H1 (cell line): ENCODE measurements at regions not wholly inside any gene's neighbourhood (a gene's known extent, or its start where the extent isn't known, plus 50 kb on each side); places are given as distances from the start of the nearest gene placed in this dataset.

ENCODE experiments used
- CTCF ChIA-PET: fragments of 300-600 bp; sonication (Branson Sonifier 250); formaldehyde crosslinking; loops from one replicate; lab custom pipeline; 2021; ENCODE audit not compliant: partially characterized antibody; lab: Charles Lee
- POLR2A ChIA-PET: fragments of 300-600 bp; sonication (Branson Sonifier 250); formaldehyde crosslinking; loops from one replicate; lab custom pipeline; 2021; ENCODE audit warnings: inconsistent platforms; ENCODE audit not compliant: partially characterized antibody; lab: Charles Lee
- DNase-seq, 2 experiments: peaks; one replicate each; pipeline versions ENCODE4 v3.0.0 to v3.0.0-alpha.2; 2010 to 2022; ENCODE audit warnings: low spot score in 2 of 2, low read depth in 1 of 2, mixed read lengths in 1 of 2
- FAIRE-seq: peaks from 2 replicates; lab custom pipeline; 2011; peaks lifted over from hg19 to GRCh38; lab: Jason Lieb, UNC
- H2AFZ ChIP-seq: 2 replicates; pipeline ENCODE4 v1.8.1; 2012; ENCODE audit warnings: low read length, inconsistent platforms
- H2AK5ac ChIP-seq: 2 replicates; pipeline ENCODE4 v1.6.1; 2013; ENCODE audit warnings: low read depth, low read length
- H2BK120ac ChIP-seq: replicated peaks from 2 replicates; pipeline ENCODE3; 2013; ENCODE audit warnings: low read depth, low read length, inconsistent platforms
- H2BK12ac ChIP-seq: 2 replicates; pipeline ENCODE4 v1.6.1; 2013; ENCODE audit warnings: low read depth, low read length
- H2BK15ac ChIP-seq: 2 replicates; pipeline ENCODE4 v1.6.1; 2013; ENCODE audit warnings: low read length
- H2BK20ac ChIP-seq: 2 replicates; pipeline ENCODE4 v1.6.1; 2013; ENCODE audit warnings: low read length
- H2BK5ac ChIP-seq: 2 replicates; pipeline ENCODE4 v1.6.1; 2013; ENCODE audit warnings: low read depth, low read length
- H3K14ac ChIP-seq: 2 replicates; pipeline ENCODE4 v1.6.1; 2013; ENCODE audit warnings: inconsistent platforms; ENCODE audit not compliant: insufficient read length
- H3K18ac ChIP-seq: 2 replicates; pipeline ENCODE4 v1.6.1; 2013; ENCODE audit warnings: low read length; ENCODE audit errors: extremely low read depth
- H3K23ac ChIP-seq: 2 replicates; pipeline ENCODE4 v1.6.1; 2013; ENCODE audit warnings: inconsistent platforms; ENCODE audit not compliant: insufficient read length
- H3K23me2 ChIP-seq: 2 replicates; pipeline ENCODE4 v1.6.1; 2013; ENCODE audit warnings: low read depth, low read length
- H3K27ac ChIP-seq: 2 replicates; pipeline ENCODE4 v1.6.1; 2011; ENCODE audit warnings: low read depth, low read length, inconsistent platforms
- H3K27me3 ChIP-seq, 4 experiments: replicated peaks in 1 of 4; 1 replicate in 1 of 4; 2 replicates in 3 of 4; pipeline versions ENCODE4 v1.6.1 to v1.8.1; 2011 to 2013; ENCODE audit warnings: low read length in 3 of 4, mild to moderate bottlenecking in 3 of 4, inconsistent platforms in 2 of 4, mixed read lengths in 2 of 4, moderate library complexity in 1 of 4; ENCODE audit not compliant: control insufficient read depth in 3 of 4, insufficient read depth in 3 of 4; ENCODE audit errors: extremely low read depth in 1 of 4
- H3K36me3 ChIP-seq, 4 experiments: 2 replicates each; pipeline versions ENCODE4 v1.6.1 to v1.8.1; 2011 to 2013; ENCODE audit warnings: mild to moderate bottlenecking in 4 of 4, low read length in 3 of 4, moderate library complexity in 2 of 4, control low read depth in 1 of 4, inconsistent platforms in 1 of 4; ENCODE audit not compliant: insufficient read depth in 4 of 4, control insufficient read depth in 2 of 4
- H3K4ac ChIP-seq: replicated peaks from 2 replicates; pipeline ENCODE3; 2013; ENCODE audit warnings: low read length, low read depth, mixed read lengths, inconsistent platforms; ENCODE audit not compliant: insufficient read length
- H3K4me1 ChIP-seq, 4 experiments: replicated peaks in 1 of 4; 1 replicate in 1 of 4; 2 replicates in 3 of 4; pipeline versions ENCODE4 v1.6.1 to v1.8.1; 2011 to 2013; ENCODE audit warnings: low read length in 3 of 4, inconsistent platforms in 2 of 4, mixed read lengths in 1 of 4; ENCODE audit not compliant: insufficient read depth in 4 of 4, control insufficient read depth in 3 of 4
- H3K4me2 ChIP-seq, 2 experiments: 2 replicates each; pipeline versions ENCODE4 v1.6.1 to v1.8.1; 2011 to 2013; ENCODE audit warnings: low read depth in 2 of 2, low read length in 2 of 2, control low read depth in 1 of 2, inconsistent platforms in 1 of 2, mild to moderate bottlenecking in 1 of 2; ENCODE audit not compliant: insufficient read depth in 1 of 2
- H3K4me3 ChIP-seq, 4 experiments: fragments of 200-600, 300-600 bp in 1 of 4; sonication (generic), shearing (Covaris generic), sonication (Bioruptor Twin) in 1 of 4; 2 replicates each; pipeline versions ENCODE4 v1.5.1 to v1.8.1; 2011 to 2016; ENCODE audit warnings: low read length in 4 of 4, low read depth in 3 of 4, control low read depth in 2 of 4, inconsistent platforms in 2 of 4, mild to moderate bottlenecking in 2 of 4, mixed read lengths in 1 of 4, moderate library complexity in 1 of 4; ENCODE audit not compliant: insufficient read depth in 2 of 4; ENCODE audit errors: extremely low read depth in 1 of 4
- H3K56ac ChIP-seq: replicated peaks from 2 replicates; pipeline ENCODE3; 2013; ENCODE audit warnings: low read depth, mild to moderate bottlenecking, mixed read lengths, low read length, inconsistent platforms; ENCODE audit not compliant: insufficient read length
- H3K79me1 ChIP-seq: 2 replicates; pipeline ENCODE4 v1.6.1; 2013; ENCODE audit warnings: low read depth, low read length, control low read depth
- H3K79me2 ChIP-seq, 2 experiments: 2 replicates each; pipeline versions ENCODE4 v1.6.1 to v1.8.1; 2012 to 2013; ENCODE audit warnings: low read length in 2 of 2, mild to moderate bottlenecking in 2 of 2, inconsistent platforms in 1 of 2; ENCODE audit not compliant: insufficient read depth in 2 of 2, control insufficient read depth in 1 of 2
- H3K9ac ChIP-seq, 4 experiments: replicated peaks in 1 of 4; 1 replicate in 1 of 4; 2 replicates in 3 of 4; pipeline versions ENCODE4 v1.6.1 to v1.8.1; 2011 to 2013; ENCODE audit warnings: low read depth in 3 of 4, low read length in 3 of 4, control low read depth in 2 of 4, mild to moderate bottlenecking in 2 of 4, moderate library complexity in 2 of 4, inconsistent platforms in 1 of 4; ENCODE audit errors: extremely low read depth in 1 of 4
- H3K9me3 ChIP-seq, 2 experiments: 2 replicates each; pipeline versions ENCODE4 v1.6.1 to v1.8.1; 2012 to 2013; ENCODE audit warnings: mild to moderate bottlenecking in 2 of 2, moderate library complexity in 2 of 2, control low read depth in 1 of 2, inconsistent platforms in 1 of 2, low read depth in 1 of 2, low read length in 1 of 2, mixed read lengths in 1 of 2; ENCODE audit not compliant: insufficient read depth in 2 of 2
- H4K20me1 ChIP-seq, 2 experiments: replicated peaks in 1 of 2; 2 replicates each; pipeline versions ENCODE3 to v1.8.1; 2011 to 2013; ENCODE audit warnings: inconsistent platforms in 2 of 2, low read length in 2 of 2, mild to moderate bottlenecking in 1 of 2; ENCODE audit not compliant: insufficient read depth in 2 of 2, control insufficient read depth in 1 of 2
- H4K5ac ChIP-seq: 2 replicates; pipeline ENCODE4 v1.6.1; 2013; ENCODE audit warnings: low read length, low read depth, mixed read lengths, inconsistent platforms; ENCODE audit not compliant: insufficient read length
- H4K8ac ChIP-seq: 2 replicates; pipeline ENCODE4 v1.8.0; 2013; ENCODE audit warnings: mild to moderate bottlenecking, moderate library complexity, low read length, inconsistent platforms; ENCODE audit not compliant: insufficient read depth; ENCODE audit errors: extremely low read depth
- H4K91ac ChIP-seq: replicated peaks from 2 replicates; pipeline ENCODE3; 2013; ENCODE audit warnings: low read length, mixed read lengths, inconsistent platforms; ENCODE audit not compliant: insufficient read length
- HDAC6 ChIP-seq: IDR thresholded peaks from one replicate; pipeline ENCODE4 v1.7.1; 2012; ENCODE audit warnings: low read depth, mild to moderate bottlenecking, inconsistent platforms, low read length, moderate library complexity
- KDM4A ChIP-seq: IDR thresholded peaks from one replicate; pipeline ENCODE4 v1.7.1; 2012; ENCODE audit warnings: low read depth, mild to moderate bottlenecking, moderate library complexity, low read length, inconsistent platforms; ENCODE audit not compliant: severe bottlenecking
- MAFK ChIP-seq: IDR thresholded peaks from 2 replicates; pipeline ENCODE4 v1.6.1; 2012; ENCODE audit warnings: low read depth, mild to moderate bottlenecking, improper control_type of control experiment, low read length
- RBBP5 ChIP-seq: IDR thresholded peaks from 2 replicates; pipeline ENCODE4 v1.7.1; 2012; ENCODE audit warnings: low read depth, mild to moderate bottlenecking, inconsistent platforms, low read length, moderate library complexity, borderline replicate concordance
- SP1 ChIP-seq: IDR thresholded peaks from 2 replicates; pipeline ENCODE4 v1.6.1; 2011; ENCODE audit warnings: low read depth, low read length
- WGBS, 2 experiments: shearing (Covaris generic) in 1 of 2; methylation state at CpG; one replicate each; pipeline versions ENCODE4 v1.1.6 to v1.1.7; 2013 to 2015; ENCODE audit warnings: low lambda C conversion rate in 2 of 2, mixed read lengths in 2 of 2, inconsistent platforms in 1 of 2, low coverage in 1 of 2, missing lambda C conversion rate in 1 of 2; ENCODE audit not compliant: insufficient replicate concordance in 2 of 2, insufficient coverage in 1 of 2, insufficient read length in 1 of 2; ENCODE audit errors: extremely low coverage in 1 of 2, missing lambda C conversion rate in 1 of 2; 5-methylcytosine and 5-hydroxymethylcytosine counted together
- TF ChIP-seq, protein P1 (sequence below), 3 experiments: IDR thresholded peaks; 1 replicate in 2 of 3; 2 replicates in 1 of 3; pipeline versions ENCODE4 v1.5.1 to v1.6.1; 2011; ENCODE audit warnings: low read length in 3 of 3, mild to moderate bottlenecking in 3 of 3, inconsistent platforms in 2 of 3, low read depth in 1 of 3, moderate library complexity in 1 of 3; ENCODE audit not compliant: insufficient read depth in 1 of 3; ENCODE audit errors: control extremely low read depth in 1 of 3

DNA sequence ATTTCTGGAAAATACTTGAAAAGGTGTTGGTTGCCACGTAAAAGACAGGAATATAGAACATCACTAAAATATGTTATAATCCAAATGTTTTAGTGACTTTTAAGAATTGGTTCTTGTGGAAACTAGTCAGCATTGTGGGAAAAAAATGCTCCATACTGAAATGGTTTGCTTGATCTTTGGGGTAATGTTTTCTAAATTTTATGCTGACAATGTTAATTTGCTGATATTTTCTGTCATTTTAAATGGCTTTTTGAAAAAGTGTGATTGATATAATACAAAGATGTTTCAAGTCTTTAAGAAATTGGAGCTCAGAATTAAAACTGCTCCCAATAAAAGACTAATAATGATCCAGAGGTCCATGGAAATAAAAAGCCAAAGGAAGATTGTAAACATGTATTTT lies 610.9 kb downstream of the ADGRL2 start:
- Histone ChIP-seq H2AFZ (no peak overlapping the region), H3K9me3 (no peaks in the 10 kb centered on the region), H3K4me2 (no peak overlapping the region), H3K4me1 (no peaks in the 10 kb centered on the region), H3K56ac (no peak overlapping the region), H4K91ac (no peak overlapping the region), H2BK5ac (no peak overlapping the region), H4K5ac (no peak overlapping the region), H3K79me1 (no peaks in the 10 kb centered on the region), H3K23ac (no peak overlapping the region), H3K18ac (no peak overlapping the region), H4K20me1 (no peaks in the 10 kb centered on the region), H4K8ac (no peak overlapping the region), H3K27me3 (no peaks in the 10 kb centered on the region; a peak in 1 of 7 replicates), H3K9ac (no peak overlapping the region), H3K79me2 (no peaks in the 10 kb centered on the region), H3K23me2 (no peaks in the 10 kb centered on the region), H3K27ac (no peak overlapping the region), H2BK12ac (no peak overlapping the region), H2AK5ac (no peak overlapping the region), H3K14ac (no peak overlapping the region), H3K4ac (no peak overlapping the region), H3K4me3 (no peak overlapping the region), H2BK15ac (no peak overlapping the region), H2BK120ac (no peak overlapping the region), H2BK20ac (no peak overlapping the region), H3K36me3 (no peaks in the 10 kb centered on the region)
- DNase-seq (no peak), FAIRE-seq (no peak)
- ChIA-PET CTCF (interaction anchor here (0.6 kb wide), 1 partner anchor 247 kb away, joined by 3 read pairs; no protein-coding TSS in a partner anchor), POLR2A (no interaction called here)
- TF ChIP-seq KDM4A, result no peak
- no peak for TF ChIP-seq HDAC6
- no peak for TF ChIP-seq SP1
- no peak; the same call in 1 of the 2 replicates for TF ChIP-seq MAFK
- no peak for TF ChIP-seq RBBP5
- TF ChIP-seq, protein P1, sequence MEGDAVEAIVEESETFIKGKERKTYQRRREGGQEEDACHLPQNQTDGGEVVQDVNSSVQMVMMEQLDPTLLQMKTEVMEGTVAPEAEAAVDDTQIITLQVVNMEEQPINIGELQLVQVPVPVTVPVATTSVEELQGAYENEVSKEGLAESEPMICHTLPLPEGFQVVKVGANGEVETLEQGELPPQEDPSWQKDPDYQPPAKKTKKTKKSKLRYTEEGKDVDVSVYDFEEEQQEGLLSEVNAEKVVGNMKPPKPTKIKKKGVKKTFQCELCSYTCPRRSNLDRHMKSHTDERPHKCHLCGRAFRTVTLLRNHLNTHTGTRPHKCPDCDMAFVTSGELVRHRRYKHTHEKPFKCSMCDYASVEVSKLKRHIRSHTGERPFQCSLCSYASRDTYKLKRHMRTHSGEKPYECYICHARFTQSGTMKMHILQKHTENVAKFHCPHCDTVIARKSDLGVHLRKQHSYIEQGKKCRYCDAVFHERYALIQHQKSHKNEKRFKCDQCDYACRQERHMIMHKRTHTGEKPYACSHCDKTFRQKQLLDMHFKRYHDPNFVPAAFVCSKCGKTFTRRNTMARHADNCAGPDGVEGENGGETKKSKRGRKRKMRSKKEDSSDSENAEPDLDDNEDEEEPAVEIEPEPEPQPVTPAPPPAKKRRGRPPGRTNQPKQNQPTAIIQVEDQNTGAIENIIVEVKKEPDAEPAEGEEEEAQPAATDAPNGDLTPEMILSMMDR (IDR thresholded peaks at IDR 0.05; ENCODE audit: control extremely low read depth in 1 of 3, insufficient read depth in 1 of 3, low read depth in 1 of 3, low read length in 3 of 3), result no peak
- 76% methylated on average over 1 of the region's 1 CpG; no CpG with 5 or more reads in 1 of the 2 experiments for WGBS, 2 experiments
